GM12872 (cell line): ENCODE measurements at regions not wholly inside any gene's neighbourhood (a gene's known extent, or its start where the extent isn't known, plus 50 kb on each side); places are given as distances from the start of the nearest gene placed in this dataset.

Source experiments
- CTCF ChIP-seq: IDR thresholded peaks from 3 replicates; pipeline ENCODE4 v1.5.1; 2011; ENCODE audit warnings: low read depth, mild to moderate bottlenecking, low read length, moderate library complexity; ENCODE audit not compliant: insufficient read depth

- no peak for TF ChIP-seq CTCF
Measured at GRCh38 chrX:38968344-38969216, 167.3 kb downstream of the MID1IP1 start.

GRCh38 chrX:38970074-38970473, 168.8 kb downstream of the MID1IP1 start:
- TF ChIP-seq CTCF = no peak

GRCh38 chrX:38970845-38971244, 169.6 kb downstream of the MID1IP1 start:
- TF ChIP-seq CTCF = no peak

- TF ChIP-seq CTCF = no peak
Measured at GRCh38 chrX:38973322-38973721, 172.1 kb downstream of the MID1IP1 start.

GRCh38 chrX:38974542-38974941, 173.3 kb downstream of the MID1IP1 start:
- no peak for TF ChIP-seq CTCF

GRCh38 chrX:38975368-38975942, 174.2 kb downstream of the MID1IP1 start:
- TF ChIP-seq CTCF = no peak

GRCh38 chrX:38982370-38982769, 181.1 kb downstream of the MID1IP1 start:
- TF ChIP-seq CTCF = no peak
